Astrocyte of the cerebellum (primary cell): ENCODE measurements at regions not wholly inside any gene's neighbourhood (a gene's known extent, or its start where the extent isn't known, plus 50 kb on each side); places are given as distances from the start of the nearest gene placed in this dataset.

Source experiments
- DNase-seq: peaks from one replicate; pipeline ENCODE4 v3.0.0-alpha.2; 2011; ENCODE audit warnings: low read depth
- H3K4me3 ChIP-seq: 2 replicates; pipeline ENCODE4 v1.5.1; 2011; ENCODE audit warnings: mild to moderate bottlenecking, low read depth, low read length, moderate library complexity
- in situ Hi-C: cut with HindIII; loops from 2 replicates; pipeline ENCODE4 v1.10.0; 2017; ENCODE audit warnings: low sequenced_read_pairs
- TF ChIP-seq, protein P1 (sequence below): IDR thresholded peaks from 2 replicates; pipeline ENCODE4 v1.5.1; 2012; ENCODE audit warnings: low read length, low read depth, moderate library complexity, mild to moderate bottlenecking; ENCODE audit errors: missing control alignments

GRCh38 chr2:126832014-126832413 is 66.7 kb upstream of the TEX51 start:
- in situ Hi-C loops, result no loop called here
- TF ChIP-seq, protein P1, sequence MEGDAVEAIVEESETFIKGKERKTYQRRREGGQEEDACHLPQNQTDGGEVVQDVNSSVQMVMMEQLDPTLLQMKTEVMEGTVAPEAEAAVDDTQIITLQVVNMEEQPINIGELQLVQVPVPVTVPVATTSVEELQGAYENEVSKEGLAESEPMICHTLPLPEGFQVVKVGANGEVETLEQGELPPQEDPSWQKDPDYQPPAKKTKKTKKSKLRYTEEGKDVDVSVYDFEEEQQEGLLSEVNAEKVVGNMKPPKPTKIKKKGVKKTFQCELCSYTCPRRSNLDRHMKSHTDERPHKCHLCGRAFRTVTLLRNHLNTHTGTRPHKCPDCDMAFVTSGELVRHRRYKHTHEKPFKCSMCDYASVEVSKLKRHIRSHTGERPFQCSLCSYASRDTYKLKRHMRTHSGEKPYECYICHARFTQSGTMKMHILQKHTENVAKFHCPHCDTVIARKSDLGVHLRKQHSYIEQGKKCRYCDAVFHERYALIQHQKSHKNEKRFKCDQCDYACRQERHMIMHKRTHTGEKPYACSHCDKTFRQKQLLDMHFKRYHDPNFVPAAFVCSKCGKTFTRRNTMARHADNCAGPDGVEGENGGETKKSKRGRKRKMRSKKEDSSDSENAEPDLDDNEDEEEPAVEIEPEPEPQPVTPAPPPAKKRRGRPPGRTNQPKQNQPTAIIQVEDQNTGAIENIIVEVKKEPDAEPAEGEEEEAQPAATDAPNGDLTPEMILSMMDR, result no peak
- H3K4me3 ChIP-seq, result no peak overlapping the region
- no peak for DNase-seq

DNA sequence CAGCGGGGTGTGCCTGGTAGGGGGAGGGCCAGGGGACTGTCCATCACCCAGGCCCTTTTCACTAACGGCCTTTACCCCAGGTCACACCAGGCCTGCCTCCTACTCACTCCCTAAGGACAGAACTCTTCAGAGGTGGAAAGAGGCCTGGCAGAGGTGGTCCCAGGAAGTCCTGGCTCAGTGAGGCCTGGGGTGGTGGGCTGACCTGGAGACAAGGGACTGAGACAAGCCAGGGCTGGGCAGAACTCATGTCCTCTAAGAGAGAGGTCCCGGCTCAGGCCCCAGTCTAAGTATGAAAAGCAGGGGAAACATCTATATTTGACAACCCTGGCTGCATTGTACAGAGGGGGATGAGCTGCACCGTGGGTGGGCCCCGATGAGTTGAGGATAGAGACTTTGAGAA is 65.9 kb upstream of the TEX51 start:
- H3K4me3 ChIP-seq, result no peak overlapping the region
- TF ChIP-seq, protein P1, result no peak
- in situ Hi-C loops, result no loop called here
- DNase-seq, result no peak

- in situ Hi-C loops, result no loop called here
- no peak for DNase-seq
- TF ChIP-seq, protein P1, result no peak
- no peak overlapping the region for H3K4me3 ChIP-seq
Observed at GRCh38 chr2:126834006-126834659, 64.6 kb upstream of the TEX51 start.

DNA sequence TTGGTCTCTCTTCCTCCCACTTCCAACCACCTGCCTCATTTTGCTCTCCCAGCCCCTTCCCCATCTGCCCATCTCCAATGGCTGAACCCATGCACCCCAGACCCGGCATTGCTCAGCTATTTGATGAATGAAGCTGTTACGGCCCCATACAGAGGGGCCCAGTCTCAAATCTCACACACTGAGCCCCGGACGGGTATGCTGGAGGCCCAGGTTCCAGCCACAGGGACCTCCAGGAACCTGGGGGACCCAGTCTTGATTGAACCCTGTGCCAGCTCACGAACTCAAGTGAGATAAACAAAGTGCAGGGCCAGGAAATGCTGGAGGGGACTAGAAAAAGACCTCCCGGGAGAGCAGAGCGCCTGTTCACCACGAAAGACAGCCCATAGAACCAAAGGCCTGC is 63.4 kb upstream of the TEX51 start:
- no peak overlapping the region for H3K4me3 ChIP-seq
- in situ Hi-C loops, result no loop called here
- TF ChIP-seq, protein P1, result no peak
- no peak for DNase-seq

GRCh38 chr2:126835831-126836230 is 62.9 kb upstream of the TEX51 start:
- DNase-seq, result no peak
- TF ChIP-seq, protein P1, result no peak
- in situ Hi-C loops, result no loop called here
- no peak overlapping the region for H3K4me3 ChIP-seq

DNA sequence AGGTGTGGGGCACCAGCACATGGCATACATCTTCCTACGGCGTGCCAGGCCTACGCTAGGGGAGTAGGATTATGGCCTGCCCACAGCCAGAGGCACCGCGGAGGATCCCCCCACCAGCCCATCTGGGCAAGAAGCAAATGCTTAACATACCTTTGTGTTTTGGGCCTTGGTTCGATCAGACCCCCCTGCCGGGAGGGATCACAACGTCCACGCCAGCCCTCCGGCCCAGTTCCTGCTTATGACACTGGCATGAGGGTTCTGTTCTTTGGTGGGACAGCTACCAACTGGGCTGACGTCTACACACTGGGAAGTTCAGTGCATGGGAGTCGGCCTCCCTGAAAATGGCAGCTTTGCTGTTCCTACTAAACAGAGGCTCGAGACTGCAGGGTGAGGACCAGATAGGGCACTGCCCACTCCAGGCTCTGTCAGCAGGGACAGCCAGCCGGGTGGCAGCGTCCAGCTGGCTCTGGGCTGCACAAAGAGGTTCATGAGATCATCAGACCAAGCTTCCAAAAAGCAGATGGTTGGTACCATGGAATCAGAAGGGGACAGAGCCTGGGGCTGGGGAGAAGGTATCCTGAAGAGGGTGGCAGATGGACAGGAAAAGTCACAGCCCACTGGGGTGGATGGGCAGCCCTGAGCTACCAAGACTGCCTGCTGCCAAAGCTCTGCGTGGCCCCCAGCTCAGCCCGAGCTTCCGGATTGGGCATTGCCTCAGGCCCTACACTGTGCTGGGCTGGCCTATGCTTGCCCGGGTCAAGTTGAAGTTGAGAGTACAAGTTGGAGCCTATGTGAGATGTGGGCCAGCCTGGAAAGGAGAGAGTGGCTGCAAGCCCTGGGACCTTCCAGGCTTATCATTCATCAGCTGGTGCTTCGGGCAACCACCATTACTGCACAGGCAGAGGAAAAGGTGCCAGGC is 61.7 kb upstream of the TEX51 start:
- TF ChIP-seq, protein P1, result no peak
- in situ Hi-C loops, result no loop called here
- H3K4me3 ChIP-seq, result no peak overlapping the region
- no peak for DNase-seq
